Stimulated activated CD8-positive, alpha-beta memory T cell treated with anti-CD3 and anti-CD28 coated beads, Interleukin-7, amount 100 ng/mL, for 48 hours (primary cell): ENCODE measurements at regions not wholly inside any gene's neighbourhood (a gene's known extent, or its start where the extent isn't known, plus 50 kb on each side); places are given as distances from the start of the nearest gene placed in this dataset.

Source experiments
- DNase-seq, 2 donors: peaks; one replicate each; pipeline ENCODE4 v3.0.0-alpha.2; 2020; ENCODE audit warnings: low read depth in 1 of 2; ENCODE audit errors: extremely low read depth in 1 of 2

DNA sequence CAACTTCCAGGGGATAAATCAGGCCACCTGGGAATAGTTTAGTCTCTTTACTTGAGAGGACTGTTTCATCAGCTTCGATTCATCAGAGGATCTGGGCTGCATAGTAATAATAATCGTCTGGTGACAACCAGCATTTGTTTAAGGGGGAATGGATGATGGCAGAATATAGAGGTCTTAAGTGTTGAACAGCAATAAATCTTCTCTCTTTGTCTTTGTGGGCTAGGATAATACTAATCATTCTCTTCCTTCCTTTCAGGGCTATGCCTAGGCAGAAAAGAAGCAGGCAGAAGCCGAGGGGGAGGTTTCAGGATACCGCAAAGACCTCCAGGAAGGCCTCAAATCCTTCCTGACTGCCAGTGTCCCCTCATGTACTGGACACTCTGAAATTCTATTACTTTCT is 150.4 kb upstream of the GAREM1 start:
- DNase-seq = no peak

DNA sequence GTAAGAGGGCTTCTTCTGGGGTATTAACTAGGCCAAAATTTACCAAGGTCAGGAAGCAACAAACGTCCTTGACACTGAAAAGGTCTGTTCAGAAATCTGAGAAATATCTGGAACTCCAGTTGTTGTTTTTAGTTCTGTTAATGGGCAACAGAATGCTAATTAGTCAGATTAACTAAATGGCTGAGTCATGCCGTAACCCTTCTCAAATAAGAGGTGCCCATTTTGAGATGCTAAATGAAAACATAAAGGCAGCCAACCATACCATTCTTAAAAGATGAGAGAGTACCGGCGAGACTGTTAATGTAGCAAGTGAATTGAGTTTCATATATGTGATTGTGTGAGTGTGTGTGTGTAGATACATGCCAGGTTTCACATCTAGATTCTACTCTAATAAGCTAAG is 147.9 kb upstream of the GAREM1 start:
- DNase-seq = no peak

DNA sequence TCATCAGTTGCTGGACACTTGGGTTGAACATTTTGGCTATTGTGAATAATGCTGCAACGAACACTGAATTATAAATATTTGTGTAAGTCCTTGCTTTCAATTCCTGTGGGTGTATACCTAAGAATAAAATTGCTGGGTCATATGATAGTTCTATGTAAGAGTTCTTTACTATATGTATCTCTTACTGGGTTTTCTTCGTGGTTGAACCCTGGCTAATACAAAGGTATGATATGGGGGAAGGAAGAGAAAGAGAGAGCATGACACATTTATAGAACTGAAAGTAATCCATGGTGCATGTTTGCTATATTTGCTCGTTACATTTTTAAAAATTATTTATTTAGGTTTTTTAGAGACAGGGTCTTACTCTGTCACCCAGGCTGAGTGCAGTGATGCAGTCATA is 143.1 kb upstream of the GAREM1 start:
- DNase-seq = no peak

DNA sequence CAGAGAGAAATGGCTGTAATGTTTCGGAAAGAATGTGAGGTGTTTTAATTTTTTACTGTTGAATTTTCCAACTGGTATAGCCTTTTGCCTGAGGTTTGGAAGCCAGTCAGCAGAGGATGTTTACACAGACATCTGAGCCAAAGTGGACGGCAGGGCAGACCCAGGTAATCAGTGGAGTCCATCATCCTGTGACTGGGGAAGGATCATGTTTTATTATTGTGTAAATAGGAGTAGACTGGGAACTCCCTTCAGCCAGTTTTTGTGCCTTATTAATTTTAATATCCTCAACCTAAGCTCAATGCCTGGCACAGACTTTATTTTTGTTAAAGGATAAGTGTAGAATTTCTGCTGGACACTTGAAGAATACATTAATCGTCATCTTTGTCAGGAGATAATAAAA is 142.0 kb upstream of the GAREM1 start:
- DNase-seq = no peak

DNA sequence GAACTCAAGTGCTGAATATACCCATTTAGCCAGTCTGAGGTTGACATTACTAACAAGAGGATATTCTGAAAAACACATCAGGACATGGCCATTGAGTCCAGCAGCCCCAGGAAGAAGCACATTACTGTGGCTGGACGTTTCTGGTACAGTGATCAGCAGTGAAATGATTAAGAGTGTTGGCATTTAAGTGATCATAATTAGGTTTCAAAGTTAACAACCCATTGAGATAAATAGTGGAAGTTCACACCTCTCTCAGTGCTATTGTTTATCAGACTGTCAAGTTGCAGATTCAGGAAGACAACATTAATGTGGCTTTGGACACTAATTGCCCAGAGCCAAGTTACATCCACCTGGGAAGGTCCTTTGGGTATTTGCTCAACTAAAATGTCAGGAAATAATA is 139.5 kb upstream of the GAREM1 start:
- DNase-seq = no peak

DNA sequence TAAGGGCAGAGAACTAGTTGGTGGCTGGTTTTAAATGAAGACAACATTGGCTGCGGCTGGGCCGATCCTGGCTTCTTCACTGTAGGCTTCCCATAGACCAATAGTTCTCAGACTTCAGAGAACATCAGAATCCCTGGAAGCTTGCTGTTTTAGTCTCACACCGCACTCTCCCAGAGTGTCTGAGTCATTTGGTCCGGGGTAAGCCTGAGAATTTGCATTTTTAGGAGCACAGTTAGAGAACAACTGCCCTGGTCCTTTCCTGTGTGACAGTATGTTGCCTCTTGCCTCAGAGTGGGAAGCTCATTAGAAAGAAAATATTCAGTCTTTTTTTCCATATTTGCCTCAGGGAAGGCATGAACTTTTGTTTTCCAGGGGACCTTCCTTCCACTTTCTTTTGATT is 137.1 kb upstream of the GAREM1 start:
- no peak for DNase-seq

DNA sequence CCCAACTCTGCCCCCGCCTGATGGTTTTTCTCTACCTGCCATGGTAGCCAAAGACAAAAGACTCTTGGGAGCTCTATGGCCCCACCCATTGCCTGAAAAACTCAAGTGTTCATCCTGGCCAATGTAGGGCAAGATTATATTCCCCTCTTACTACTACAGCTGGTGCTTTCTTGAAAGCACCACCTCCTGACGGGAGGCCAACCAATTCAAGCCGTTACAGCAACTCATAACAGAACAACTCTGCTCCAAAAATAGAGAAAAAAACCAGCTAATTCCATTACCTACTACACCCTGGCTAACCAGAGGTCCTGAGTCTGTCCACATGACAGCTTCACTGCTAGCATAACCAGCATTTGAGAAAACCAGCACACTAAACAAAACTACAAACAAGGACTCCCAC is 127.5 kb upstream of the GAREM1 start:
- DNase-seq = no peak

DNA sequence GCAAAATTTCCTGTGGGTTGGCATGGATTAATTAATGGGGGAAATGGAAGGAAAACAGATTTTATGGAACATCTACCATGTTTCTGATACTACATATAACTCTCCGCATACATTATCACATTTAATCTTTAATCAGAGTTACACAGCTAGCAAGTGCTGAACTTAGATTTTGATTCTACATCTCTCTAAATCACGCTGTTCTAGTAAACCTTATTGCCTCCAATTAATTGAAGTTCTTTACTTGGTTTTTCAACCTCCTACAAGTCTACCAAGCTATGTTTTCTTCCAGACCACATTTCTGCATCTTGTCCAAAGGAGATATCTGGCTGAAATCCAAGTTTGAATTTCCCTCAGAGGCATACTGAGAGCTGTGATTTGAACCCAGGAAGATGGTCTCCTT is 125.8 kb upstream of the GAREM1 start:
- no peak for DNase-seq

DNA sequence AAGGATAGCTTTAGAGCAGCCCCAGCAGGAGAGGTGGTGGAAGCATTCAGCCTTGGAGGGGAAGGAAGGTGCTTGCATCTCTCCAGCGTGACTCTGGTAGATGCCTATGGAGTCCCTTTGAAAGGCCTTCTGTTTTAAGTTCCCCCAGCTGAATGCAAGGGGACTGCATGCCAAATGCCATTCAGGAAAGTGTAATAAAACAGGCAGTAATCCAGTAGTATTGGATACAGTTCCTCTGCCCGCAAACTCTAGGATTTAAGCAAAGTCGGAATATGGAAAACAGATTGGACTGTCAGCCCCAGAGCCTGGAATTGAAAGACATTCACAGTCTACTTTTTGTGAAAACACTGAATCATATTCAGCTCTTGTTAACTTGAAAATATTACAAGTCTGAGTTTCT is 125.2 kb upstream of the GAREM1 start:
- no peak for DNase-seq

DNA sequence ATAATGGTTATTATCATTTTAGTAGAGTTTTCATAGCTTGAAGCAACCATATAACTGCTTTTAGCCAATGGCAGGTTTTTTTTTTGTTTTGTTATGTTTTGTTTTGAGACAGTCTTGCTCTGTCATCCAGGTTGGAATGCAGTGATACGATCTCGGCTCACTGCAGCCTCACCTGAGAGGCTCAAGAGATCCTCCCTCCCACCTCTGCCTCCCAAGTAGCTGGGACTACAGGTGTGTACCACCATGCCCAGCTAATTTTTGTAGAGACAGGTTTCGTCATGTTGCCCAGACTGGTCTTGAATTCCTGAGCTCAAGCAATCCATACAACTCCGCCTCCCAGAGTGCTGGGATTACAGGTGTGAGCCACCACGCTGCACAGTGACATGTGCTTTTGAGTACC is 117.5 kb upstream of the GAREM1 start:
- DNase-seq = no peak

DNA sequence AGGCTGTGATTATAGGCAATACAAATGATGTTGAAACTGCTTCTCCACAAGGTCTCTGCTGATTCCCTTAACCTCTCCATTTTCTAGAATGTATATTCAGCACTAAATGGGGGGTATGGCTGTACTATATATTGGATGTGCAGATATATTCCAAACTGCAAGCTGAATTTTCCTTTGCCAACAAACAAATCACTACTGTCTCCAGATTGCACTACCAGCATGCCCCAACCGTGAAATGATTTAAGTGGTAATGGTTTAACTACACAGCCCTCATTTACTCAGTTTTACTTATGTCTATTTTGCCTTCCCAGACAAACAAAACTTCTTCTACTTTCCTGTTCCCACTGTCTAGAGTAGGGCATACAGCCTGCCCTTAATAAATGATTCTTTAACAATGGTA is 112.7 kb upstream of the GAREM1 start:
- no peak for DNase-seq

DNA sequence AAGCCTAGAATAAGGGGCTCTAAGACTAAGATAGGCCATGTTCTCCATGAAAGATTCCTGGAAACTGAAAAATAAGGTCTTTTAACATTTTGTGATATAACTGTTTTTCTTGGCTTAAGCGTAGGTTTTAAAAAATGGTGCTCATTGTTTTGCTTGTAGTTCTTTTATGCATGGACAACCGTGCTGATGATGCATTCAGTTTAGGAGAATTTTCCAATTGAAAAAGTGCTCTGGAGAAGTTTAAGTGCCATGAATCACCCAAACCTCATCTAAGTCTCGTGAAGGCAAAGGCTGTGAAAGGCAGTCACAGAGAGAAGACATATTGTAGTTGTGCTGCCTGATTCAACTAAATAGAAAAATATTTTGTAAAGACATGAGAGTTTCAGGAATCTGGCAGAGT is 111.8 kb upstream of the GAREM1 start:
- DNase-seq = no peak

DNA sequence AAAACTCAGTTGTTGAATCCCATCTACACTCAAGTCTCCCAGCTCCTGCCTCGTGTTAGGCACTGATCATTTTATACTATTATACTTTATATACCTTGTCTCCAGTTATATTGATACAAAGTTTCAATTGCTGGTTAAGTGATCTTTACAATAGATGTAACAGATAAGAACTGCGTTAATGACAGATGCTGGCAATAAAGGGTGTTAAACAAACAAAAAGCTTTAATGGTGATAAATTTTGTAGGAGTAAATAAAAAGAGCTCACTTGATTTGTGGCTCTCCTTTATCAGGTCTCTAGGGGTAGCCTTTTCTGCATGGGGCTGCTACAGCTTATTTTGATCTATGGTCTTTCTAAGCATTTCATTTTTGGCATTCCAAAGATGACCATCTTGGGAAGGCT is 106.9 kb upstream of the GAREM1 start:
- no peak for DNase-seq

DNA sequence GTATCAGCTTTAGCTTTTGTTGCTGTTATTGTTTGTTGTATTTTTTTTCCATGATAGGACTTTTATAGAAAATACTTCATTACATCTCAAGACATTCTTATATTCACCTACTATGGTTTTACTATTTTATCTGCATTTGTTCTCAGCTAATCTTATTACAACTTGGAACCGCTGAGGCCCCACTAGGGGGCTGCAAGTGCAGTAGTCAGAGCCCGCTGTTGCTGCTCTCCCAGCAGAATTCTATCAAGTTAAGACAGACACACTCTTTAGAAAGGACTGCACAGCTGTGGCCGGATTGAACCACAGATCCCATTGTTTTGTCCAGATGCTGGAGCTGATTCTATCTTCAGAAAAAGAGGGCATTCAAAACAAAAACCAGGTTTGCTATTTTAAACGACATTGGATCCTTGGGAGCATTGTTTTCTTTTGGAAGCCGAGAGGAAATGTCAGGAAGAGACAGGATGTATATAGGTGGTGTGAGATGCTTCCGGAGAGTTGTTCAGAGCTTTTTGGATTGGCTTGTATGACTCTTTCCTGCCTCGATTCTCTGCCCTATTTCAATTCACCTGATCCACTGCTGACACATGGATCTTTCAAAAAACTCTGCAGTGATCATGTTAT is 105.7 kb upstream of the GAREM1 start:
- no peak for DNase-seq

DNA sequence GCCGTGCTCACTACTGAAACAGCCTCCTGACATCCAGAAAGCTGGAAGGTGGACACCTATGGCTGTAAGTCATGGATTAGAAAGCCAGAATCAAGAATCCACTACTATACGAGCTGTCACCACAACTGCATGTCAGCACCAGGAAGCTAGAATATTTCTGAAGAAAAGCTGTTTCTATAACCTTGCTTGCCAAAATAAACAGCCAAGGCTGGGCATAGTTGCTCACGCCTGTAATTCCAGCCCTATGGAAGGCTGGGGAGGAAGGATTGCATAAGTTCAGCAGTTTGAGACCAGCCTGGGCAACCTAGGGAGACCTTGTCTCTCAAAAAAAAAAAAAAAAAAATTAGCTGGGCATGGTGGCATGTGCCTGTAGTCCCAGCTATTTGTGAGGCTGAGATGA is 96.3 kb upstream of the GAREM1 start:
- DNase-seq = no peak

DNA sequence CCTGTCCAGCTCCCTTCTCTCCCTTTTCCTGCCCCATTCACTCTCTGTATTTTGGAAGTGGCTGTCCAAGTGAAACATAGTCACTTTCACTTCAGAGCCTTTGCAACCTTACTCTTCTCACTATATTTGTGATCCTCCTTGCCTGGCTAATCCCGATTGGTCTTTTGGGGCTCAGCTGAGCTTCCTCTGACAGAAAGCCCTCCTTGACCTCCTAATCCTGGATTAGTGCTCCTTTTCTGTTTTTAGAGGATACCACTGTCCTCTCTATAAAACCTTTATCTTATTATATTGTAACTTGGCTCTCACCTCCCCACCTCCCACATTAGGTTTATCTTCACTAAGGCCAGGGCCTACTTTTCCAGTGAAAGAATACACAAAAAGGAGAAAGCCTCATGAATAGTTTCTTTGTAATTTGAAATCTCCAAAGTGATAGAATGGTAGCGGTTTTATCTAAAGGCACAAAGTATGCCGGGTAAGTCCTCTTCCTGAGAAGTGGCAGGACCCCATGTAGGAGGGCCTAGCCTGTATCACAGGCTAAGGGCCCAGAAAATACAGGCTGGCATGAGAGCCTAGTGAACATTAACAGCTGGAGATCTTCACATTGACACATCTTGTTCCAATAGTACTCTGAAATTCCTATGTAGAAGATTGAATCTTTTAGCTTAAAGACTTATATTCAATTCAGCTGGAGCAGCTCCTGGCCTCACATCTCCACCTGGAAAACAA is 83.1 kb upstream of the GAREM1 start:
- DNase-seq = no peak

DNA sequence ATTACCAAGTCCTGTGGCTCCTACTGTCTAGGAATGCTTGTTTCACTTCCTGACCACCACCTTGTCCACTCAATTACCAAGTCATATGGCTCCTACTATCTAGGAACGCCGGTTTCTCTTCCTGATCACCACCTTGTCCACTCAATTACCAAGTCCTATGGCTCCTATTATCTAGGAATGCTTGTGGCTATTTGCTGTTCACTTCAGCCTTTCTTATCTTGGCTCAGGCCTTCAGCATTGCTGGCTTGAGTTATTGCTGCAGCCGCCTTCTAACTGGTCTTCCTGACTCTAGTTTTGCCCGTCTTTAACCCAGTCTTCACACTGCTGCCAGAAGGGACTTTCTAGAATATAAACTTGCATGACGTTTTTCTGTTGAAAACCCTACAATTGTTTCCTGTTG is 82.5 kb upstream of the GAREM1 start:
- no peak for DNase-seq

DNA sequence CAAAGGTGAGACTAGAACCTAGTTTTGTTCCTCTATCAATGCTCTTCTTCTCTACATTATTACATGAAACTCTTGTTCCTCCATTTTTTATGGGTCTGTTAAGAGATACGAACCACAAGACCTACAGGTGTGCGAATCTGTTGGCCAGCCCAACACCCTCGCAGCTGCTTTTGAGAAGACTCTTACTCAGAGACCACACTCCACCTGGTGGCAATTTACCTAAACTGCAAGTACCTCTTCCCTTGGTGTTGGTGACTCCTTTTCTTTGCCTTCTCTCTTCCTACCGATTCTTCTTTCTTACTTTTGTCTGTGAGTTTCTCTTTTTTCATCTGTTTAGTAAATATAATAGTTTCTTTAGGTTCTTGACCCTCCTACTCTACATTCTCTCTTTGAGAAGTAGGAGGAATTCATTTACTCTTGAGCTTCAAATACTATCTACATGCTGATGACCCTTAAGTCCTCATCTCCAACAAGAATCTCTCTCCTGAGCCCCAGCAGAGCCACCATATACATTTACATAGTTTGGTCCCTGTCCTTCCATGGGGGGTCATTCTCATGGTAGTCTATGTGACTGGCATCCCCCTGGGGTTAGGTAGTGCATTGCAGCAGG is 81.8 kb upstream of the GAREM1 start:
- peak; percentile 10 to 29 for DNase-seq

DNA sequence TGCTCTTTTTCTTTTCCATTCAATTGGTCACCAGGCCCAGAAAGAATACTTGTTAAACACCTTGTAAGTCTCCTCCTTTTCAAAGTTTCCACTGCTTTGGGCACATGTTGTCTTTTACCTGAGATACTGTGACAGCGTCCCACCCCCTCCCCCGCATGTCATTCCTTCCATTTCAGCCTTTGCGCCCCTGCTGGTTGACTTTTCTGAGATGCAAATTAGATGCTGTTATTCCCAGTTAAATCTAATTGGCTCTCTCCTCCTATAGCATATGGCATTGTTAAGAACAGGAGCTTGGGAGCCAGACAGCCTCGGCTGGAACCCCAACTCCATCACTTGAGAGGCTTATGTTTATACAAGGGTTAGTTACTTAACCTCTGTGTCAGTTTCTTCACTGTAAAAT is 80.3 kb upstream of the GAREM1 start:
- DNase-seq = no peak

DNA sequence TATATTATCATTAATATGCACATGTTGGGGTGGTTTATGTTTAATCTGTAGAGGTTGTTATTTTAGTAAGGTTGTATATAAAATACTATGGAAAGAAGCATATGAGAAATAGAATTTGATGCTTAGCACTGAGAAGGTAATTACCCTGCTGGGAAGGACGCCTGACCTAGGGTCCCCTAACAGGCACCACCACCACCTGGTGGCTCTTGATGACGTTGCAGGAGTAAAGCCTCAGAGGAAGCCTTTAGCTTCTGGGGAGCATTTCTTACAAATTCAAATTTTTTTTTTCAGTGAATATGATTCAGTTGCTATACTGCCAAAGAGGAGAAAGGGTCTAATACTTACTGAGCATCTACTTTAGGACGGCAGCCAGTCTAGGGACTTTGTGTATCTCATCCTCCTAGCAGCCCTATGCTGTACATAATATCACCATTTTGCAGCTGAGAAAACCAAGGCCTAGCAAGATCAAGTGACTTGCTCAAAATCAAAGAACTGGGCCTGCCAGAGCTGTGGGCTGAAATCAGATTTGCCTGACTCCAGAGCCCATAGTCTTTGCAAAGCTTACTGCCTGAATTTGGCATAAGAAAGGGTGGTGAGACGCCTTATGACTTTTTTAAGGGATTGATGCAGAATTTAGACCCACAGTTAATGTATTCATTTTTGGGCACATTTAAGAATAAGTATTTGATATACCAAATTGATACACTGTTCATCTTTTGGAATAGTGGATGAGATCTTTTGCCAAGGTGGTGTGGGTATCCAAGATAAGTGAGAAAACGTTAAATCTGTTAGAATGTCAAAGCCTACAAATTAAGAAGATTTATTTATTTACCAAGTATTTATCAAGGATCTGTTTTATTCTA is 78.8 kb upstream of the GAREM1 start:
- peak in 1 of 2 donors; percentile 16 for DNase-seq

DNA sequence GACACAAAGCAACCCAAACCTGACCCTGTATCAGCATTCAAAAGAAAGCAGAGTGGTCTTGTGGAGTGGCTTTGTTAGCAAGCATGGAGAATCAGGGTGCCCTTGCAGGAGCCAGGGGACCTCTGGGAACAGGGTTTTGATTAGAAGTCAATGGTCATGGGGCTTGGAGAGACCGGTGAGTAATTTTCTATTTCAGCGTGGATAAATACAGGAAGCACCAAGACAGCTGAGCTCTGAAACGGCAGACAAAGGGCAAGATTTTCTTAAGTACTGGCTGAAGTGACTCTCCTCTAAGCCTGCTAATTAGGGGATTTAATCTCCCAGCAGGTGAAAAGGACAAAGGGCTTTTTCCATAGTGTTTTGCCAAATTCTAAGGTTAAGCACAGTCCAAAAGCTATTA is 78.0 kb upstream of the GAREM1 start:
- no peak for DNase-seq

DNA sequence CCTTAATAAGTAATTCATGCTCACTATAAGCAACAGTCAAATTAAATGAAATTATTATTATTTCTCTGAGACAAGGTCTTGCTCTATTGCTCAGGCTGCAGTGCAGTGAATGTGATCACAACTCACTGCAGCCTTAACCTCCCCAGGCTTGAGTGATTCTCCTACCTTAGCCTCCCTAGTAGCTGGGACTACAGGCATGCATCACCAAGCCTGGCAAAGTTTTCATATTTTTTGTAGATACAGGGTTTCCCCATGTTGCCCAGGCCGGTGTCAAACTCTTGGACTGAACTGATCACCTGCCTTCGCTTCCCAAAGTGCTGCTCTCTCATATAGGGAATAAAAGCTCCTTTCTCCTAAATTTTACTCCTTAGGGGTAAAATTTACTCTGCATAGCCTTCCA is 74.9 kb upstream of the GAREM1 start:
- DNase-seq = no peak
